Thoracic aorta (tissue), 2 donors: ENCODE measurements at regions not wholly inside any gene's neighbourhood (a gene's known extent, or its start where the extent isn't known, plus 50 kb on each side); places are given as distances from the start of the nearest gene placed in this dataset.

Source experiments
- ATAC-seq: fragments of 150-250 bp; one replicate; pipeline ENCODE4 v1.8.0; 2017; ENCODE audit warnings: low read depth; ENCODE audit not compliant: insufficient number of reproducible peaks, low FRiP score
- DNase-seq: peaks from one replicate; pipeline ENCODE4 v3.0.0-alpha.2; 2020; ENCODE audit warnings: low spot score
- H3K27ac ChIP-seq, 2 donors: fragments of 200-600 bp; sonication (generic); 1 replicate in 1 of 2; 2 replicates in 1 of 2; pipeline ENCODE4 v1.5.1; 2016; ENCODE audit warnings: mild to moderate bottlenecking in 2 of 2, moderate library complexity in 2 of 2
- H3K27me3 ChIP-seq: fragments of 200-600 bp; sonication (generic); replicated peaks from 2 replicates; pipeline ENCODE4 v1.6.0; 2016; ENCODE audit warnings: mild to moderate bottlenecking; ENCODE audit not compliant: insufficient read depth
- H3K36me3 ChIP-seq: fragments of 200-600 bp; sonication (generic); one replicate; pipeline ENCODE4 v1.5.1; 2016
- H3K4me1 ChIP-seq, 2 donors: fragments of 200-600 bp; sonication (generic); 1 replicate in 1 of 2; 2 replicates in 1 of 2; pipeline versions ENCODE4 v1.5.1 to v1.6.0; 2016; ENCODE audit warnings: low read depth in 2 of 2, mild to moderate bottlenecking in 1 of 2; ENCODE audit not compliant: control insufficient read depth in 1 of 2
- H3K4me3 ChIP-seq: fragments of 200-600 bp; sonication (generic); 2 replicates; pipeline ENCODE4 v1.5.1; 2016; ENCODE audit warnings: mild to moderate bottlenecking
- H3K9me3 ChIP-seq: fragments of 200-600 bp; sonication (generic); 2 replicates; pipeline ENCODE4 v1.5.1; 2016
- TF ChIP-seq, protein P1 (sequence below): fragments of 200-600 bp; sonication (generic); IDR thresholded peaks from one replicate; pipeline ENCODE4 v1.5.1; 2019; ENCODE audit warnings: antibody characterized with exemption

DNA sequence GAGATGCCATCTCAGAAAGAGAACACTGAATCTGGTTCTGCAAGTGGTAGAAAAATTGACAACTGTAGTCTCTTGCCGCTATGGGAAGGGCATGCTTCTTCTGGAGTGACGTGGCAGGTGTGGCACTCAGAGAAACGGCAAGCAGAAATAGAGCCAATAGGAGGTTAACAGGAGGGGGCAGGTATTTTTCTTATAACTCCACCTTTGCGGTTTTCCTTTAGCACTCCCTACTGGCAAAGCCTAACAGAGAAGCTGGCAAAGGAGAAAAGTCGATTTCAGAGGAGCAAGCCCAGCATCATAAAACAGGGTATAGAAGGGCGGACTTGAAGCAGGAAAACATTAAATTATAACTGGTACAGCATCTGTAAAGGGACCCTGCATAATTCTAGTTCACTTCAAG lies 1382.2 kb downstream of the PCDH18 start:
- no peaks in the 10 kb centered on the region for H3K27me3 ChIP-seq
- TF ChIP-seq, protein P1, sequence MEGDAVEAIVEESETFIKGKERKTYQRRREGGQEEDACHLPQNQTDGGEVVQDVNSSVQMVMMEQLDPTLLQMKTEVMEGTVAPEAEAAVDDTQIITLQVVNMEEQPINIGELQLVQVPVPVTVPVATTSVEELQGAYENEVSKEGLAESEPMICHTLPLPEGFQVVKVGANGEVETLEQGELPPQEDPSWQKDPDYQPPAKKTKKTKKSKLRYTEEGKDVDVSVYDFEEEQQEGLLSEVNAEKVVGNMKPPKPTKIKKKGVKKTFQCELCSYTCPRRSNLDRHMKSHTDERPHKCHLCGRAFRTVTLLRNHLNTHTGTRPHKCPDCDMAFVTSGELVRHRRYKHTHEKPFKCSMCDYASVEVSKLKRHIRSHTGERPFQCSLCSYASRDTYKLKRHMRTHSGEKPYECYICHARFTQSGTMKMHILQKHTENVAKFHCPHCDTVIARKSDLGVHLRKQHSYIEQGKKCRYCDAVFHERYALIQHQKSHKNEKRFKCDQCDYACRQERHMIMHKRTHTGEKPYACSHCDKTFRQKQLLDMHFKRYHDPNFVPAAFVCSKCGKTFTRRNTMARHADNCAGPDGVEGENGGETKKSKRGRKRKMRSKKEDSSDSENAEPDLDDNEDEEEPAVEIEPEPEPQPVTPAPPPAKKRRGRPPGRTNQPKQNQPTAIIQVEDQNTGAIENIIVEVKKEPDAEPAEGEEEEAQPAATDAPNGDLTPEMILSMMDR = no peak
- DNase-seq (no peak), ATAC-seq (no peak)
- no peak overlapping the region for H3K27ac ChIP-seq
- no peaks in the 10 kb centered on the region for H3K4me1 ChIP-seq
- H3K4me3 ChIP-seq = no peak overlapping the region
- H3K9me3 ChIP-seq = no peaks in the 10 kb centered on the region
- no peaks in the 10 kb centered on the region for H3K36me3 ChIP-seq

DNA sequence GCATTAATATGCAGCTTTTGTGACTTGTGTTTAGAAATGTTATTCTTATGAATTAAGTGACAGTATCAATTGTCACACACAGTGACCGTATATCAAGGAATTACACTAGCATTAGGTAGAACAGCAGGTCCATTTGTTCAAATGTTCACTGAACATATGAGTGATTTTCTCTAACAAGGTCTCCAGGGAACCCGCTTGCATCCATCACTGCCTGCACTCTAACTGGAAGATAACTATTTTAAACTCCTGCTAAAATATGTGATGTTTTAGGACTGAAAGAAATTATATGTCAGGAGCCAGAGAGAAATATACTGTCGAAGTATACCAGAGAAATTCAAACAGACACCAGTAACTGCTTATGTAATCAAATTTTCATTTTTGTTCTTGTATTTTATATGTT lies 1395.7 kb downstream of the PCDH18 start:
- no peak for ATAC-seq
- Histone ChIP-seq H3K4me3 (no peak overlapping the region), H3K36me3 (no peaks in the 10 kb centered on the region), H3K27ac (no peak overlapping the region), H3K27me3 (no peaks in the 10 kb centered on the region), H3K4me1 (no peaks in the 10 kb centered on the region), H3K9me3 (no peaks in the 10 kb centered on the region)
- TF ChIP-seq, protein P1 = no peak
- DNase-seq = no peak

DNA sequence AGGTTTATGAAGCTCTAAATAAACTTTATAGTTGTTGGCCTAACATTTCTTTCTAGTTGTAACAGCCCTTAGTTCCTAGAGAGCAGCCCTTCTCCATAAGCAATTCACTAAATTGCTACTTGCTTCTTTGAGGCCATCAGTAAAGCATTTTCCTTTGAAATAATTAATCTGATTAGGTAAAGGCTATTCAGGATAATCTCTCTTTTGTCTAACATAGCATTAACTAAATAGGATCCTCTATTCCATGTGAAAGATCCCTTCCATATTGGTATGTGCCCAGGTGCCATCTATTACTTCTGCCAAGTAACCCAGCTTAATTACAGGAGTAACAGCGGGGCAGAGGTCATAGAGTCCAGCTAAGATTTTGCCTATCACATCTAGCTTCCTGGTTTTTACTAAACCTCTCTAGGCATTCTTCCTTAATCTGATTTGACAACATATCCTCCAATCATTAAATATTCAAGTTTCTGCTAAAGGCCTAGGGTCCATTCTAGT lies 1408.0 kb downstream of the PCDH18 start:
- no peak overlapping the region for H3K27ac ChIP-seq
- H3K9me3 ChIP-seq = no peaks in the 10 kb centered on the region
- H3K27me3 ChIP-seq = no peaks in the 10 kb centered on the region
- no peak overlapping the region for H3K4me3 ChIP-seq
- TF ChIP-seq, protein P1 = no peak
- H3K36me3 ChIP-seq = no peaks in the 10 kb centered on the region
- no peak for DNase-seq
- ATAC-seq = no peak
- H3K4me1 ChIP-seq = no peaks in the 10 kb centered on the region

DNA sequence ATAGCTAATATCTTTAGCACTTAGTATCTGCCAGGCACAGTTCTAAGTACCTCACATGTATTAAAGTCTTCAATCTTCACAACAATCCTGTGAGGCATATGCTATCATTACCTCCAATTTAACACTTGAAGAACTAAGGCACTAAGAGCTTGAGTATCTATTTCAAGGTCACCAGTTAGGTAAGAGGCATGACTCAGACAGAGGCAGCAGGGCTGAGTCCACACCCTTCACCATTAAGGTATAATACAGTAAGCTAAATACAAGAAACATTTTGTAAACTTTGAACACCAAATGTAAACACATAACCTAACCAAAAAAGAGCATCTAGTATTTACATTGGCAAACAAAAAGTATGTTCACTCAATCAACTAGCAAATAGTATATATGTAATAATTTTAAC lies 1410.9 kb downstream of the PCDH18 start:
- ATAC-seq = no peak
- Histone ChIP-seq H3K4me1 (no peaks in the 10 kb centered on the region), H3K27me3 (no peaks in the 10 kb centered on the region), H3K36me3 (no peaks in the 10 kb centered on the region), H3K9me3 (no peaks in the 10 kb centered on the region), H3K4me3 (no peak overlapping the region), H3K27ac (no peak overlapping the region)
- TF ChIP-seq, protein P1 = no peak
- DNase-seq = no peak

DNA sequence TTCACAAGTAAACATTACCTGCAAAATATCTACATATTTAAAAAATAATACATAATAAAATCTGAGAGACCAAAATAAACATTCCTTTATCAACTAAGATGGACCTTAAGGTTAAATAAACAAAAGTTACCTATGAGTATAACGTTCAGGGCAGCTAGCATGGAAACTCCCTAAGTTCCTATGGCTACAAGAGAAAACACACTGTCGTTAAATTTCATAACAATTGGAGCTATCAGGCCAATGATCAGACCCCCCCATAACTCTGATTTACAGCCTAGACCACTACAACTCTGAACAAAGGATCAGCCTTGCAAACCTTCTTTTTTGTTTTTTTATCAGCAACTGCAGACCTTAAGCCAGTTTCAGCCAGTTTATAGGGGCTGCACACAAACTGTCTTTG lies 1418.4 kb downstream of the PCDH18 start:
- H3K4me1 ChIP-seq = no peaks in the 10 kb centered on the region
- no peak overlapping the region for H3K27ac ChIP-seq
- no peak overlapping the region for H3K4me3 ChIP-seq
- no peaks in the 10 kb centered on the region for H3K9me3 ChIP-seq
- TF ChIP-seq, protein P1 = no peak
- ATAC-seq (no peak), DNase-seq (no peak)
- H3K27me3 ChIP-seq = no peaks in the 10 kb centered on the region
- no peaks in the 10 kb centered on the region for H3K36me3 ChIP-seq
